HEK293 (cell line): ENCODE measurements at regions not wholly inside any gene's neighbourhood (a gene's known extent, or its start where the extent isn't known, plus 50 kb on each side); places are given as distances from the start of the nearest gene placed in this dataset.

Experiments
- CTCF ChIA-PET: fragments of 350-600 bp; formaldehyde crosslinking; extraction: SDS; loops from one replicate; lab custom pipeline; 2021; ENCODE audit warnings: antibody characterized with exemption; lab: Yijun Ruan, JAX
- POLR2A ChIA-PET: fragments of 300-600 bp; formaldehyde crosslinking; extraction: SDS; loops from one replicate; lab custom pipeline; 2020; ENCODE audit warnings: antibody characterized with exemption, inconsistent platforms; lab: Yijun Ruan, JAX
- H3K27ac ChIP-seq: fragments of 200-500 bp; sonication (Bioruptor generic); 2 replicates; pipeline ENCODE4 v1.5.1; 2014; ENCODE audit warnings: low read depth, low read length, control low read depth, inconsistent platforms; ENCODE audit errors: extremely low read depth
- H3K36me3 ChIP-seq, 2 experiments: fragments of 200-500 bp in 1 of 2; sonication (Bioruptor generic) in 1 of 2; 1 replicate in 1 of 2; 2 replicates in 1 of 2; pipeline ENCODE4 v1.5.1; 2014 to 2017; ENCODE audit warnings: inconsistent platforms in 2 of 2, low read length in 2 of 2; ENCODE audit not compliant: control insufficient read depth in 2 of 2, insufficient read depth in 1 of 2
- H3K4me1 ChIP-seq: fragments of 200-500 bp; sonication (Bioruptor generic); 2 replicates; pipeline ENCODE4 v1.5.1; 2014; ENCODE audit warnings: mild to moderate bottlenecking, low read length, inconsistent platforms; ENCODE audit not compliant: control insufficient read depth, insufficient read depth
- H3K4me3 ChIP-seq: 2 replicates; pipeline ENCODE4 v1.5.1; 2011; ENCODE audit warnings: low read depth, mild to moderate bottlenecking, control low read depth, low read length, moderate library complexity
- H3K9me3 ChIP-seq: fragments of 200-500 bp; sonication (Bioruptor generic); 2 replicates; pipeline ENCODE4 v1.5.1; 2014; ENCODE audit warnings: low read depth, low read length, inconsistent platforms; ENCODE audit not compliant: control insufficient read depth, insufficient read depth
- HOXC10 ChIP-seq: sonication (generic); formaldehyde crosslinking; IDR thresholded peaks from 2 replicates; pipeline ENCODE4 v1.8.1; 2023; ENCODE audit warnings: mild to moderate bottlenecking, missing genetic modification reagents
- OVOL3 ChIP-seq: fragments of 450-650 bp; formaldehyde crosslinking; IDR thresholded peaks from 2 replicates; pipeline ENCODE4 v1.5.1; 2016; ENCODE audit warnings: missing biosample characterization, missing genetic modification characterization
- SP2 ChIP-seq: fragments of 450-650 bp; formaldehyde crosslinking; IDR thresholded peaks from 2 replicates; pipeline ENCODE4 v1.5.1; 2016; ENCODE audit warnings: missing biosample characterization, missing genetic modification characterization
- SP3 ChIP-seq: fragments of 450-650 bp; formaldehyde crosslinking; IDR thresholded peaks from 2 replicates; pipeline ENCODE4 v1.5.1; 2016; ENCODE audit warnings: missing biosample characterization, missing genetic modification characterization
- SP7 ChIP-seq: fragments of 450-650 bp; formaldehyde crosslinking; IDR thresholded peaks from 2 replicates; pipeline ENCODE4 v1.5.1; 2016; ENCODE audit warnings: missing biosample characterization, missing genetic modification characterization
- ZBTB1 ChIP-seq: fragments of 450-650 bp; formaldehyde crosslinking; IDR thresholded peaks from 2 replicates; pipeline ENCODE4 v1.5.1; 2016; ENCODE audit warnings: missing biosample characterization, missing genetic modification characterization
- ZBTB20 ChIP-seq: fragments of 450-650 bp; formaldehyde crosslinking; IDR thresholded peaks from 2 replicates; pipeline ENCODE4 v1.5.1; 2016; ENCODE audit warnings: missing biosample characterization, missing genetic modification characterization
- ZFHX2 ChIP-seq: fragments of 450-650 bp; formaldehyde crosslinking; conservative IDR thresholded peaks from 2 replicates; pipeline ENCODE4 v1.5.1; 2016; ENCODE audit warnings: missing biosample characterization, missing genetic modification characterization
- ZNF654 ChIP-seq: fragments of 450-650 bp; formaldehyde crosslinking; IDR thresholded peaks from 2 replicates; pipeline ENCODE4 v1.5.1; 2016; ENCODE audit warnings: low read depth, missing biosample characterization, missing genetic modification characterization
- ZNF785 ChIP-seq: fragments of 450-650 bp; formaldehyde crosslinking; IDR thresholded peaks from 2 replicates; pipeline ENCODE4 v1.5.1; 2016; ENCODE audit warnings: missing biosample characterization, missing genetic modification characterization
- ZNF792 ChIP-seq: fragments of 450-650 bp; formaldehyde crosslinking; IDR thresholded peaks from 2 replicates; pipeline ENCODE4 v1.5.1; 2016; ENCODE audit warnings: missing biosample characterization, missing genetic modification characterization
- ZNF843 ChIP-seq: fragments of 450-650 bp; formaldehyde crosslinking; IDR thresholded peaks from 2 replicates; pipeline ENCODE4 v1.5.1; 2016; ENCODE audit warnings: missing biosample characterization, missing genetic modification characterization
- TF ChIP-seq, protein P1 (sequence below): fragments of 450-650 bp; IDR thresholded peaks from 2 replicates; pipeline ENCODE4 v1.5.1; 2018; ENCODE audit warnings: missing biosample characterization, mild to moderate bottlenecking, missing genetic modification characterization
- TF ChIP-seq, protein P2 (sequence below): fragments of 450-650 bp; formaldehyde crosslinking; IDR thresholded peaks from 2 replicates; pipeline ENCODE4 v1.5.1; 2016; ENCODE audit warnings: missing biosample characterization, missing genetic modification characterization
- TF ChIP-seq, protein P3 (sequence below): fragments of 450-650 bp; formaldehyde crosslinking; IDR thresholded peaks from 2 replicates; pipeline ENCODE4 v1.5.1; 2016; ENCODE audit warnings: missing biosample characterization, missing genetic modification characterization
- TF ChIP-seq, protein P4 (sequence below): fragments of 450-650 bp; formaldehyde crosslinking; IDR thresholded peaks from 2 replicates; pipeline ENCODE4 v1.5.1; 2016; ENCODE audit warnings: missing biosample characterization, missing genetic modification characterization
- TF ChIP-seq, protein P5 (sequence below): fragments of 450-650 bp; formaldehyde crosslinking; IDR thresholded peaks from 2 replicates; pipeline ENCODE4 v1.5.1; 2016; ENCODE audit warnings: missing biosample characterization, missing genetic modification characterization, borderline replicate concordance
- TF ChIP-seq, protein P6 (sequence below): fragments of 450-650 bp; formaldehyde crosslinking; IDR thresholded peaks from 2 replicates; pipeline ENCODE4 v1.5.1; 2017; ENCODE audit warnings: missing biosample characterization, mild to moderate bottlenecking, missing genetic modification characterization, moderate library complexity
- TF ChIP-seq, protein P7 (sequence below): fragments of 450-650 bp; formaldehyde crosslinking; IDR thresholded peaks from 2 replicates; pipeline ENCODE4 v1.5.1; 2016; ENCODE audit warnings: missing biosample characterization, missing genetic modification characterization
- TF ChIP-seq, protein P8 (sequence below): fragments of 450-650 bp; formaldehyde crosslinking; IDR thresholded peaks from 2 replicates; pipeline ENCODE4 v1.5.1; 2016; ENCODE audit warnings: missing biosample characterization, missing genetic modification characterization

DNA sequence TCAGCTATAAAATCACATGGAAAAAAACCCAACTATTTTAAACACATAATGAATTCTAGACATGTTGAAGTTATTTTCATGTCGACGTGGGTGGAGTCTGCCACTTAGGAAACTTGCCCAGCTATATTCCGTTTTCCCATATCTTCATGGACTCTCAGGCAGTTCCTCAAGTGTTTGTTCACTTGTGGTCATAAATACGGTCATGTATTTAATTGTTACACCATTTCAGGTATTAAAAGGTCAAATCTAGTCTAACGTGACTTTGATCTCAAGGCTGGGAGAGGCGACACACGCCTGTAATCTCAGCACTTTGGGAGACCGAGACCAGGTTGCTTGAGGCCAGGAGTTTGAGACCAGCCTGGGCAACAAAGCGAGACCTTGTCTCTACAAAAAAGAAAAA is 346.9 kb downstream of the PBX1 start (continued):
- TF ChIP-seq HOXC10 (CRISPR knock-in tag) (no peak), ZBTB20 (tag by site-specific recombination) (no peak), ZNF792 (tag by site-specific recombination) (no peak), SP2 (no peak)
- TF ChIP-seq, protein P1, sequence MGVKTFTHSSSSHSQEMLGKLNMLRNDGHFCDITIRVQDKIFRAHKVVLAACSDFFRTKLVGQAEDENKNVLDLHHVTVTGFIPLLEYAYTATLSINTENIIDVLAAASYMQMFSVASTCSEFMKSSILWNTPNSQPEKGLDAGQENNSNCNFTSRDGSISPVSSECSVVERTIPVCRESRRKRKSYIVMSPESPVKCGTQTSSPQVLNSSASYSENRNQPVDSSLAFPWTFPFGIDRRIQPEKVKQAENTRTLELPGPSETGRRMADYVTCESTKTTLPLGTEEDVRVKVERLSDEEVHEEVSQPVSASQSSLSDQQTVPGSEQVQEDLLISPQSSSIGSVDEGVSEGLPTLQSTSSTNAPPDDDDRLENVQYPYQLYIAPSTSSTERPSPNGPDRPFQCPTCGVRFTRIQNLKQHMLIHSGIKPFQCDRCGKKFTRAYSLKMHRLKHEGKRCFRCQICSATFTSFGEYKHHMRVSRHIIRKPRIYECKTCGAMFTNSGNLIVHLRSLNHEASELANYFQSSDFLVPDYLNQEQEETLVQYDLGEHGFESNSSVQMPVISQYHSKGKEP (tag by site-specific recombination): no peak
- TF ChIP-seq, protein P2, sequence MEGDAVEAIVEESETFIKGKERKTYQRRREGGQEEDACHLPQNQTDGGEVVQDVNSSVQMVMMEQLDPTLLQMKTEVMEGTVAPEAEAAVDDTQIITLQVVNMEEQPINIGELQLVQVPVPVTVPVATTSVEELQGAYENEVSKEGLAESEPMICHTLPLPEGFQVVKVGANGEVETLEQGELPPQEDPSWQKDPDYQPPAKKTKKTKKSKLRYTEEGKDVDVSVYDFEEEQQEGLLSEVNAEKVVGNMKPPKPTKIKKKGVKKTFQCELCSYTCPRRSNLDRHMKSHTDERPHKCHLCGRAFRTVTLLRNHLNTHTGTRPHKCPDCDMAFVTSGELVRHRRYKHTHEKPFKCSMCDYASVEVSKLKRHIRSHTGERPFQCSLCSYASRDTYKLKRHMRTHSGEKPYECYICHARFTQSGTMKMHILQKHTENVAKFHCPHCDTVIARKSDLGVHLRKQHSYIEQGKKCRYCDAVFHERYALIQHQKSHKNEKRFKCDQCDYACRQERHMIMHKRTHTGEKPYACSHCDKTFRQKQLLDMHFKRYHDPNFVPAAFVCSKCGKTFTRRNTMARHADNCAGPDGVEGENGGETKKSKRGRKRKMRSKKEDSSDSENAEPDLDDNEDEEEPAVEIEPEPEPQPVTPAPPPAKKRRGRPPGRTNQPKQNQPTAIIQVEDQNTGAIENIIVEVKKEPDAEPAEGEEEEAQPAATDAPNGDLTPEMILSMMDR (tag by site-specific recombination): no peak
- TF ChIP-seq, protein P3, sequence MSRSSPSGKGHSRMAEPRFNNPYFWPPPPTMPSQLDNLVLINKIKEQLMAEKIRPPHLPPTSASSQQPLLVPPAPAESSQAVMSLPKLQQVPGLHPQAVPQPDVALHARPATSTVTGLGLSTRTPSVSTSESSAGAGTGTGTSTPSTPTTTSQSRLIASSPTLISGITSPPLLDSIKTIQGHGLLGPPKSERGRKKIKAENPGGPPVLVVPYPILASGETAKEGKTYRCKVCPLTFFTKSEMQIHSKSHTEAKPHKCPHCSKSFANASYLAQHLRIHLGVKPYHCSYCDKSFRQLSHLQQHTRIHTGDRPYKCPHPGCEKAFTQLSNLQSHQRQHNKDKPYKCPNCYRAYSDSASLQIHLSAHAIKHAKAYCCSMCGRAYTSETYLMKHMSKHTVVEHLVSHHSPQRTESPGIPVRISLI: no peak

DNA sequence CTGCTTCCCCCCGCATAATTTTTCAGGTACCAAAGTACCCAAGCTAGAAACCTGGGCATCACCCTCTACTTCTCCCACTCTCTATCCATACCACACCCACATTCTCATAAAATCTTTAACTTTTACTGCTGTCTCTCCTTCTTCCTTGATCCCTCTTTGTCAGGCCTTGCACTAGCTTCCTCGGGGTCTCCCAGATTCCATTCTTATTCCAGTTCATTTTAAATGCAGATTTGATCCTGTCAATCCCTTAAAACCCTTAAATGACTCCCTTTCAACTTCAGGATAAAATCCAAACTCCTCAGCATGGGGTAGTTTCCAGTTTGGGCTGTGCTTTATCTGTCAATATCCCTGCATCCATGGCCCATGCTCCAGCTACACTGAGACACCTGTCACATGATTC is 343.5 kb downstream of the PBX1 start:
- Histone ChIP-seq H3K4me3 (no peak overlapping the region), H3K36me3 (no peaks in the 10 kb centered on the region), H3K4me1 (no peaks in the 10 kb centered on the region), H3K27ac (no peak overlapping the region), H3K9me3 (no peaks in the 10 kb centered on the region)
- CTCF ChIA-PET: interaction anchor here (1.1 kb wide), 1 partner anchor 11 kb away, joined by 4 read pairs; no protein-coding TSS in a partner anchor
- POLR2A ChIA-PET: no interaction called here
- no peak for TF ChIP-seq SP7 (tag by site-specific recombination)
- TF ChIP-seq, protein P4, sequence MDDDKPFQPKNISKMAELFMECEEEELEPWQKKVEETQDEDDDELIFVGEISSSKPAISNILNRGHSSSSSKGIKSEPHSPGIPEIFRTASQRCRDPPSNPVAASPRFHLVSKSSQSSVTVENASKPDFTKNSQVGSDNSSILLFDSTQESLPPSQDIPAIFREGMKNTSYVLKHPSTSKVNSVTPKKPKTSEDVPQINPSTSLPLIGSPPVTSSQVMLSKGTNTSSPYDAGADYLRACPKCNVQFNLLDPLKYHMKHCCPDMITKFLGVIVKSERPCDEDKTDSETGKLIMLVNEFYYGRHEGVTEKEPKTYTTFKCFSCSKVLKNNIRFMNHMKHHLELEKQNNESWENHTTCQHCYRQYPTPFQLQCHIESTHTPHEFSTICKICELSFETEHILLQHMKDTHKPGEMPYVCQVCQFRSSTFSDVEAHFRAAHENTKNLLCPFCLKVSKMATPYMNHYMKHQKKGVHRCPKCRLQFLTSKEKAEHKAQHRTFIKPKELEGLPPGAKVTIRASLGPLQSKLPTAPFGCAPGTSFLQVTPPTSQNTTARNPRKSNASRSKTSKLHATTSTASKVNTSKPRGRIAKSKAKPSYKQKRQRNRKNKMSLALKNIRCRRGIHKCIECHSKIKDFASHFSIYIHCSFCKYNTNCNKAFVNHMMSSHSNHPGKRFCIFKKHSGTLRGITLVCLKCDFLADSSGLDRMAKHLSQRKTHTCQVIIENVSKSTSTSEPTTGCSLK: no peak
- no peak for TF ChIP-seq ZNF785 (tag by site-specific recombination)
- TF ChIP-seq, protein P5, sequence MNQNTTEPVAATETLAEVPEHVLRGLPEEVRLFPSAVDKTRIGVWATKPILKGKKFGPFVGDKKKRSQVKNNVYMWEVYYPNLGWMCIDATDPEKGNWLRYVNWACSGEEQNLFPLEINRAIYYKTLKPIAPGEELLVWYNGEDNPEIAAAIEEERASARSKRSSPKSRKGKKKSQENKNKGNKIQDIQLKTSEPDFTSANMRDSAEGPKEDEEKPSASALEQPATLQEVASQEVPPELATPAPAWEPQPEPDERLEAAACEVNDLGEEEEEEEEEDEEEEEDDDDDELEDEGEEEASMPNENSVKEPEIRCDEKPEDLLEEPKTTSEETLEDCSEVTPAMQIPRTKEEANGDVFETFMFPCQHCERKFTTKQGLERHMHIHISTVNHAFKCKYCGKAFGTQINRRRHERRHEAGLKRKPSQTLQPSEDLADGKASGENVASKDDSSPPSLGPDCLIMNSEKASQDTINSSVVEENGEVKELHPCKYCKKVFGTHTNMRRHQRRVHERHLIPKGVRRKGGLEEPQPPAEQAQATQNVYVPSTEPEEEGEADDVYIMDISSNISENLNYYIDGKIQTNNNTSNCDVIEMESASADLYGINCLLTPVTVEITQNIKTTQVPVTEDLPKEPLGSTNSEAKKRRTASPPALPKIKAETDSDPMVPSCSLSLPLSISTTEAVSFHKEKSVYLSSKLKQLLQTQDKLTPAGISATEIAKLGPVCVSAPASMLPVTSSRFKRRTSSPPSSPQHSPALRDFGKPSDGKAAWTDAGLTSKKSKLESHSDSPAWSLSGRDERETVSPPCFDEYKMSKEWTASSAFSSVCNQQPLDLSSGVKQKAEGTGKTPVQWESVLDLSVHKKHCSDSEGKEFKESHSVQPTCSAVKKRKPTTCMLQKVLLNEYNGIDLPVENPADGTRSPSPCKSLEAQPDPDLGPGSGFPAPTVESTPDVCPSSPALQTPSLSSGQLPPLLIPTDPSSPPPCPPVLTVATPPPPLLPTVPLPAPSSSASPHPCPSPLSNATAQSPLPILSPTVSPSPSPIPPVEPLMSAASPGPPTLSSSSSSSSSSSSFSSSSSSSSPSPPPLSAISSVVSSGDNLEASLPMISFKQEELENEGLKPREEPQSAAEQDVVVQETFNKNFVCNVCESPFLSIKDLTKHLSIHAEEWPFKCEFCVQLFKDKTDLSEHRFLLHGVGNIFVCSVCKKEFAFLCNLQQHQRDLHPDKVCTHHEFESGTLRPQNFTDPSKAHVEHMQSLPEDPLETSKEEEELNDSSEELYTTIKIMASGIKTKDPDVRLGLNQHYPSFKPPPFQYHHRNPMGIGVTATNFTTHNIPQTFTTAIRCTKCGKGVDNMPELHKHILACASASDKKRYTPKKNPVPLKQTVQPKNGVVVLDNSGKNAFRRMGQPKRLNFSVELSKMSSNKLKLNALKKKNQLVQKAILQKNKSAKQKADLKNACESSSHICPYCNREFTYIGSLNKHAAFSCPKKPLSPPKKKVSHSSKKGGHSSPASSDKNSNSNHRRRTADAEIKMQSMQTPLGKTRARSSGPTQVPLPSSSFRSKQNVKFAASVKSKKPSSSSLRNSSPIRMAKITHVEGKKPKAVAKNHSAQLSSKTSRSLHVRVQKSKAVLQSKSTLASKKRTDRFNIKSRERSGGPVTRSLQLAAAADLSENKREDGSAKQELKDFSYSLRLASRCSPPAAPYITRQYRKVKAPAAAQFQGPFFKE: no peak
- TF ChIP-seq ZFHX2 (tag by site-specific recombination): no peak
- no peak for TF ChIP-seq SP3 (tag by site-specific recombination)
- TF ChIP-seq ZNF843 (tag by site-specific recombination): no peak
- no peak for TF ChIP-seq ZNF654 (tag by site-specific recombination)
- TF ChIP-seq, protein P6, sequence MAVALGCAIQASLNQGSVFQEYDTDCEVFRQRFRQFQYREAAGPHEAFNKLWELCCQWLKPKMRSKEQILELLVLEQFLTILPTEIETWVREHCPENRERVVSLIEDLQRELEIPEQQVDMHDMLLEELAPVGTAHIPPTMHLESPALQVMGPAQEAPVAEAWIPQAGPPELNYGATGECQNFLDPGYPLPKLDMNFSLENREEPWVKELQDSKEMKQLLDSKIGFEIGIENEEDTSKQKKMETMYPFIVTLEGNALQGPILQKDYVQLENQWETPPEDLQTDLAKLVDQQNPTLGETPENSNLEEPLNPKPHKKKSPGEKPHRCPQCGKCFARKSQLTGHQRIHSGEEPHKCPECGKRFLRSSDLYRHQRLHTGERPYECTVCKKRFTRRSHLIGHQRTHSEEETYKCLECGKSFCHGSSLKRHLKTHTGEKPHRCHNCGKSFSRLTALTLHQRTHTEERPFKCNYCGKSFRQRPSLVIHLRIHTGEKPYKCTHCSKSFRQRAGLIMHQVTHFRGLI (tag by site-specific recombination): no peak
- TF ChIP-seq ZBTB1 (tag by site-specific recombination): no peak
- TF ChIP-seq OVOL3 (tag by site-specific recombination): no peak
- TF ChIP-seq, protein P7, sequence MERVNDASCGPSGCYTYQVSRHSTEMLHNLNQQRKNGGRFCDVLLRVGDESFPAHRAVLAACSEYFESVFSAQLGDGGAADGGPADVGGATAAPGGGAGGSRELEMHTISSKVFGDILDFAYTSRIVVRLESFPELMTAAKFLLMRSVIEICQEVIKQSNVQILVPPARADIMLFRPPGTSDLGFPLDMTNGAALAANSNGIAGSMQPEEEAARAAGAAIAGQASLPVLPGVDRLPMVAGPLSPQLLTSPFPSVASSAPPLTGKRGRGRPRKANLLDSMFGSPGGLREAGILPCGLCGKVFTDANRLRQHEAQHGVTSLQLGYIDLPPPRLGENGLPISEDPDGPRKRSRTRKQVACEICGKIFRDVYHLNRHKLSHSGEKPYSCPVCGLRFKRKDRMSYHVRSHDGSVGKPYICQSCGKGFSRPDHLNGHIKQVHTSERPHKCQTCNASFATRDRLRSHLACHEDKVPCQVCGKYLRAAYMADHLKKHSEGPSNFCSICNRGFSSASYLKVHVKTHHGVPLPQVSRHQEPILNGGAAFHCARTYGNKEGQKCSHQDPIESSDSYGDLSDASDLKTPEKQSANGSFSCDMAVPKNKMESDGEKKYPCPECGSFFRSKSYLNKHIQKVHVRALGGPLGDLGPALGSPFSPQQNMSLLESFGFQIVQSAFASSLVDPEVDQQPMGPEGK: no peak
- TF ChIP-seq, protein P8, sequence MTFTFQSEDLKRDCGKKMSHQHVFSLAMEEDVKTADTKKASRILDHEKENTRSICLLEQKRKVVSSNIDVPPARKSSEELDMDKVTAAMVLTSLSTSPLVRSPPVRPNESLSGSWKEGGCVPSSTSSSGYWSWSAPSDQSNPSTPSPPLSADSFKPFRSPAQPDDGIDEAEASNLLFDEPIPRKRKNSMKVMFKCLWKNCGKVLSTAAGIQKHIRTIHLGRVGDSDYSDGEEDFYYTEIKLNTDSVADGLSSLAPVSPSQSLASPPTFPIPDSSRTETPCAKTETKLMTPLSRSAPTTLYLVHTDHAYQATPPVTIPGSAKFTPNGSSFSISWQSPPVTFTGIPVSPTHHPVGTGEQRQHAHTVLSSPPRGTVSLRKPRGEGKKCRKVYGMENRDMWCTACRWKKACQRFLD (tag by site-specific recombination): no peak
